ENCODE measurements at regions not wholly inside any gene's neighbourhood (a gene's known extent, or its start where the extent isn't known, plus 50 kb on each side); places are given as distances from the start of the nearest gene placed in this dataset.

DNA sequence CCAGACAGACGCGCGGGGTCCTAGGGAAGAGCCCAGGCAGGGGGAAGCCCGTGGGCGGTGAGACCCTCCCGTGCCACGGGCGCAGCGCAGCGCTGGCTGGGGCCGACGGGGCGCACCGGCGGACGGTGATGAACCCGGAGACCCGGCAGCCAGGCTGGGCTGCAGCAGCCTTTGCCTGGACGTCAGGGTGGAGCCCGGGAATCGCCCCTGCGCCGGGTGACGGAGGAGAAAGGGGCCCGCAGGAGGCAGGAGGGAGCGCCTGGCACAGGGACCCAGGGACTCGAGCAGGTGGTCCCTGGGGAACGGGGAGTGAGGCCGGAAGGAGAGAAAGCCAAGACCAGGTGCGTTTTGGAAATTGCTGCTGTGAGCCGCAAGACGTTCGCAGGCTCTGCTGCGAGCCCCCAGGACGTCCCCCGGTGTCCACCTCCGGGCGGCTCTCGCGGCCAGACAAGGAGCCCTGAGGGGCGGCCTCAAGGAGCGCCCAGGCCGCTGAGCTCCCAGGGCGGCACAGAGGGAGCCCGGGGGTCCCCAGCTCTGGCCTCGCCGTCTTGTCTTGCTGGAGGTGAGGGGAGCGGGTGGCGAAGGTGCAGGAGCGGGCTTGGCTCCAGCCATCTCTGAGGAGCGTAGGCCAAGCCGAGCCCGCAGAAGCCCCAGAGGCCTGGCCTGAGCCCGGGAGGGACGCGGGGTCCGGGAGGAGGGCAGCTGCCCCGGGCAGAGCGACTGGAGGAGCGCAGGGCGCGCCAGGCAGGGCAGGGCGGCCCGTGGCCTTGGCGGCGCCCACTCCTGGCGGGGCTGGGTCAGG lies 191.2 kb upstream of the PDE10A start:
- TF ChIP-seq, protein P1, sequence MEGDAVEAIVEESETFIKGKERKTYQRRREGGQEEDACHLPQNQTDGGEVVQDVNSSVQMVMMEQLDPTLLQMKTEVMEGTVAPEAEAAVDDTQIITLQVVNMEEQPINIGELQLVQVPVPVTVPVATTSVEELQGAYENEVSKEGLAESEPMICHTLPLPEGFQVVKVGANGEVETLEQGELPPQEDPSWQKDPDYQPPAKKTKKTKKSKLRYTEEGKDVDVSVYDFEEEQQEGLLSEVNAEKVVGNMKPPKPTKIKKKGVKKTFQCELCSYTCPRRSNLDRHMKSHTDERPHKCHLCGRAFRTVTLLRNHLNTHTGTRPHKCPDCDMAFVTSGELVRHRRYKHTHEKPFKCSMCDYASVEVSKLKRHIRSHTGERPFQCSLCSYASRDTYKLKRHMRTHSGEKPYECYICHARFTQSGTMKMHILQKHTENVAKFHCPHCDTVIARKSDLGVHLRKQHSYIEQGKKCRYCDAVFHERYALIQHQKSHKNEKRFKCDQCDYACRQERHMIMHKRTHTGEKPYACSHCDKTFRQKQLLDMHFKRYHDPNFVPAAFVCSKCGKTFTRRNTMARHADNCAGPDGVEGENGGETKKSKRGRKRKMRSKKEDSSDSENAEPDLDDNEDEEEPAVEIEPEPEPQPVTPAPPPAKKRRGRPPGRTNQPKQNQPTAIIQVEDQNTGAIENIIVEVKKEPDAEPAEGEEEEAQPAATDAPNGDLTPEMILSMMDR (IDR thresholded peaks at IDR 0.05), result no peak
- TF ChIP-seq ZFX (IDR thresholded peaks at IDR 0.05; ENCODE audit: borderline replicate concordance), result no peak
